CD4-positive, alpha-beta T cell treated with Interleukin-6 at 100 ng/mL for 8 hours (primary cell): ENCODE measurements at regions not wholly inside any gene's neighbourhood (a gene's known extent, or its start where the extent isn't known, plus 50 kb on each side); places are given as distances from the start of the nearest gene placed in this dataset.

Experiments
- DNase-seq: peaks from one replicate; pipeline ENCODE4 v3.0.0-alpha.2; 2020; ENCODE audit warnings: mixed read lengths, low spot score

- no peak for DNase-seq
These were observed 464.9 kb upstream of the RBMS3 start for GRCh38 chr3:28816017-28816416.

DNA sequence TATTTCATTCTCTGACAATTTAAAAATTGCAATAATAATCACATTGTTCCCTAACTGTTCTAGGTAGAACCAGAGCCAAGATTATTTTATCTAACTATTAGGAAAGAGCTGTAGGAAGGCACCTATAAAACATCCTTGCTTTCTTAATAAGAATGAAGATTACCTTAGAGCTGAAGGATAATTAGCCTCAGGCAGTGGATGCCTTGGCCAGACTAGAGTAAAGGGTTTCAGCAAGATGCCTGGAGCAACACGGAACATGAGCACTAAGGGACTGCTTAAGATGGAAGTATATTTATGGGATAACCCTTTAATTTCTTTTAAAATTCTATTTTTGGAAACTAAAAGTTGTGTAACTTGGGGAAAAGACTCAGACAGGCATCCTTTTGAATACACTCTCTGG lies 456.6 kb upstream of the RBMS3 start:
- DNase-seq, result no peak

DNA sequence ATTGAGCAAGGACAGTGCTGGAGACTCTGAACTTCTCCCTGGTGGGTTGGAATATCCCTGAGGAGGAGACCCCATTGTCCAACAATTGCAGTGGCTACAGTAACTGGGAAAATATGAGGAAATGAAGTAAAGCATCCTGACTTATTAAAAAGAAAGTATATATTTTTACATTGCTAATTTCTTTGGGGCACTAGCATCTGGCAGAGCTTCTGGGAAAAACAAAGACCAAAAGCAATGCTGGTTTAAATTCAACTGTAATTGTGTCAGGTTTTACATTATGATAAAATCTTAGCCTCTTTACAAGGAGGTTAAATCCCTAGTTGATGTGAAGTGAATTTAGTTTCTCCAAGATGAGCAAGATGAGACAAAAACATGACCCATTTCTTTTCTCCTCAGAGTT lies 454.0 kb upstream of the RBMS3 start:
- no peak for DNase-seq

DNA sequence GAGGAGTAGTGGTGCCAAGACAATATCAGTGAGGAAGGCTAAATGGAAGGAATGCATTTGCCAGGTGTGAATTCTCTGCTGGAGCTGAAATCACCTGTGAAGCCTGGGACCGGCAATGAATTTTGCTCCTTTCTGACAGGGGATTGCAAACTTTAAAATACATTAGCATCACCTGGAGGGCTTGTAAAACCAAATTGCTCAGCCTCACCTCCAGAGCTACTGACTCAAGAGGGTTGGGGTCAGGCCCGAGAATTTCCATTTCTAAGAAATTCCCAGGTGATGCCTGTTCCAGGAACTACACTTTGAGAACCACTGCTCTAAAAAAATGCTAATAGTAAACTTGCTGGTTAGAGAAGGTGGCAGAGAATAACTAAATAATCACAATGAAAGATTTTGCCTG lies 445.6 kb upstream of the RBMS3 start:
- DNase-seq, result no peak

DNA sequence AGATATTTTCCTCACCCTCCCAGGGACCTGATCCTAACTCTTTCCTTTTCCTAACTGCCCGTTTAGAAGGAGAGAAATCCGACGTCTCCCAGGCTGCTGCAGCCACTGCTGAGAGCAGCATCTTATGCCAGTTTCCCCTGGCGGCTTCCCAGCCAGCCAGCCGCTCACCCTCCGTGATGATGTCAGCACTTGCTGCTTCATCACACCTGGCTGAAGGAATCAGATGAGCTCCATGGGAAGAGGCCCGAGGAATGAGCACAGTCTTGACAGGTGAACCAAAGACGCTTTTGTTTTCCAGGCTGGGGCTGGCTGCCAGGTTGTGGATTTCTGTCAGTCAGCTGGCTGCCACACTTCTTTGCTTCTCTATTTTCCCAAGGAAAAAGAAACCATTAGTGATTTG lies 445.1 kb upstream of the RBMS3 start:
- DNase-seq, result no peak

GRCh38 chr3:28836199-28836598 lies 444.7 kb upstream of the RBMS3 start:
- DNase-seq, result no peak

- DNase-seq, result no peak
These were observed 439.9 kb upstream of the RBMS3 start for GRCh38 chr3:28840976-28841376.

DNA sequence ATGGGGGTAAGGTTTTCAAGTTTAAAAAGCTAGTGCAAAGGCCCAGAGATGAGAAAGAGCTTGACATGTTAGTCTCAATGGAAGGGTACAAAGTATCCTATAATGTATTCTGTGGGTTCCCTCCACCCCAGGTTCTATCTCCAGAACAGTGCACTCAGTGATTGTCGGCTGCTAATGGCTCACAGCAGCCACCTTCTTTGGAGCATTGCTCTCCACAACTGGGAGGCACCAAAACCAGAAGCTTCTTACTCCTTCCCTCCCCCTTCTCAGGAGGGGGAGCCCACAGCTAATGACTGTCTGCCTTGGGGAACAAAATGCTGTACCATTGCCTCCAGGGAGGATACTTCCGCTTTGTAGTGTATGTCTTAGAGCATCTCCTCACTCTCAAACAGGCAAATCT lies 439.4 kb upstream of the RBMS3 start:
- no peak for DNase-seq

- DNase-seq, result no peak
These were observed 436.4 kb upstream of the RBMS3 start for GRCh38 chr3:28844298-28845005.

DNA sequence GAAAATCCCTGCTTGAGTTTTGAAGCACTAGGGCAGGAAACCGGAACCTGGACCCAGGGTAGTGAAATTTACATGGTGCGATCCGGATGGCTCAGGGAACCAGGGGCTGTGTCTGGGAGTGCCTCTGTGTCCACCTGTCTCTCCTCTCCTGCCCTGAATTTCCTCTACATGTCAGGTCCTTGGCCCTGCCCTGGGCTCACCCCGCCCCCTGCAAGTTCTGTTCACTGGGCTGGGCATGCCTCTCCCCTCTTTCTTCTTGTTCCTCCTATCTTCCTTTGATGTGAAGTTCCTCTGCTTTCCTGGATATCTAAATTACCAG lies 435.9 kb upstream of the RBMS3 start:
- DNase-seq, result no peak

DNA sequence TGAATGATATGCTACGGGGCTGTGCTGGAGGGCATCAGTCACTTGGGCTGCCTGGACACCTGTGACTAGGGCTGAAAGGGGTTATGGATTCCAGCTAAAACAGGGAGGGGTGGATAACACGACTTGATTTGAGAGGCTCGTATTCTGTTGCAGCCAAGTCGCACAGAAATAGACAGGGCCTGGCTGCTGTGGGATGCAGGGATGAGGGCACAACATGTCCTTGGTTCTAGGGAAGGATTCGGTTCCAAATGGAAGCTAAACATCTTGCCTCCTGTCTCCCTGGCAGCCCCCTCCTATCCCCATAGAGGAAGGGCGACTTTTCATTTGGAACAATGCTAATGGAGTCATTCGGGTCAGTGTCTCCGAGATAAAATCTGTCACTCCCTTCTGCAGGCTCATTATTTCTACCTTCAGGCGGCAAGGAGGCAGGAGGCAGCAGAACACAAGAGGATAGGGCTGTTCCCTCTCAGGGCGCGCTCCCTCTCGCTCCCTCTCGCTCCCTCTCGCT lies 433.8 kb upstream of the RBMS3 start:
- DNase-seq, result no peak

GRCh38 chr3:28847736-28848135 lies 433.1 kb upstream of the RBMS3 start:
- no peak for DNase-seq

- no peak for DNase-seq
These were observed 430.7 kb upstream of the RBMS3 start for GRCh38 chr3:28850186-28850585.

GRCh38 chr3:28853830-28854229 lies 427.0 kb upstream of the RBMS3 start:
- DNase-seq, result no peak

DNA sequence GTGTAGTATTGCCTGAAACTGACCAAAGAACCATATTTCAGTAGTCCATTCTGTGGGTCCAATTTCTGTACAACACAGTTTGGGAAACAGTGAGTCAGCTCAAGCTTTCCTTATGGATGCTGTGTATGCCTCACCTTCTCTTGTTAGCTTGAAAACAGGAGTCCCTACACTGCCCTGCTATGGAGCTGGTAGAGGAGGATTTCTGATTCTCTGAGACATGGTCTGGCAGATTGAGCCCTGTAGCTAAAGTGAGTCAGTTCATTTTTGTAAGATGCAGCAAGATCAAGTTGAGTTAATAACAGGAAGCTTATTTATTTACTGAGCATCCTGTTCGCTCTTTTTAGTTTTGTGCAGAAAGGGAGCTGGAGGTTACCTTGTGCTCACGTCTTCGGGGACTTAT lies 424.1 kb upstream of the RBMS3 start:
- DNase-seq, result no peak

DNA sequence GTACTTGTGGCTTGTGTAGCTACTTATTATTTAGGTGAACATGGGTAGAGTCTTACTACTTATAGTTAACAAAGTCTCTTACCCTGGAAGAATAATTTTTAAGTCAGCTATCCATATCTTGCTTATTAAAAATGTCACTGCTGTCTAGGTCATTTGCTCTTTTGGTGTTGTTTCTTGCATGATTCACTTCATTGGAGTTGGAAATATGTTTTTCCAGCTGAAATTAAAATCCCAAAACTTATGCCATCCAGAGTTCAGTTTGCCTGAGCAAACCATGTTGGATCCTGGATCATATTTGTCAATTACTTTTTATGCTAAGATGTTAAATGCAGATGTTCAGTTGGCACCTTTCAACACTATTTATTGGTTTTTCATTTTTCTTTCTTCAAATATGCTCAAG lies 421.0 kb upstream of the RBMS3 start:
- DNase-seq, result no peak

DNA sequence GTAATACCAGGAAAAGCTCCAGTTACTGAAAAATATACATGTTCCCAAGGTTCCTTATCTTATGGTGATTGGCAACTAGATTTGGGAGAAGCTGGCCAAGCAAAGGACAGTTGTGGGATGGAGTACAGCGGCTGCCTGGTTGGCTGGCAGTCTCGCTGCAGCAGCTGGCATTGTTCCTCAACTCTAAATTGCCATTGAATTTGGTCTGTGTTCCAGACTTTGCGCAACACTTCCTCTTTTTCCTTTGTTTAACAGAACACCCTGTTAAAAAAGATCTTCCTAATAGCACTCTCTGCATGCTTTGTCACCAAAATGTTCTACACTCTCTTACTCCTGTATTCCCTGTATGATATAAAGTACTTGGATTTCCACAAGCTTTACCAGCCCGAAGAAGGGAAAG lies 420.6 kb upstream of the RBMS3 start:
- DNase-seq, result no peak

DNA sequence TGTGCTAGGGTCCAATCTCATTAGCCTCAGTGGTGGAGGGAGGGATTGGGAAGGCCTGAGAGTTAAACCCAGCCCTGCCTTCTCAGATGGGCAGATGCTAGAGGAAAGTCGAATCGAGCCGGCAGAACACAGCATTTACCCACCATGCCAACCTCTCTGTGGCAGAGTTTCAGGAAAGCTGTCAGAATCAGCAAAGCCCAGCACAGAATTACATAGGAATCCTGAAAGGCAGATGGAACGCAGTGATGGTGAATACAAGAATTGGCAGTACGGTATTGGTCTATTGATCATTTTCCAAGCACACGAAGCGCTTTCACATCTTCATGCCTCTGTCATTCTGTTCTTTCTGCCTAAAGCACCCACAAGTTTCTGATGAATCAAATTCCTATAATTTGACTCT lies 417.7 kb upstream of the RBMS3 start:
- DNase-seq, result no peak

GRCh38 chr3:28867836-28868235 lies 413.0 kb upstream of the RBMS3 start:
- DNase-seq, result no peak

DNA sequence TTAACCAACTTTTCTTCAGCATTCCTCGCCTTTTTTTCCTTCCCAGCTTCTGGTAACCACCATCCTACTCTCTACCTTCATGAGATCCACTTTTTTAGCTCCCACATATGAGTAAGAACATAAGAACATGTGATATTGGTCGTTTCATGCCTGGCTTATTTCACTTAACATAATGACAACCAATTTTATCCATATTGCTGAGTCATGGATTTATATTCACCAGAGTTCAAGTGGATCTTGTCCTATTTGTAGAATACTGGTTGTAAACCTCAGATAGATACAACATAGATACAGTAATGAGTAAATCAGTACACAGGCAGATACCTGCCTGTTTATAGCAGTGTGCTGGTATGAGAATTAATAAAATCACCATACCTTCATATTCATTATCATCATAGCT lies 412.0 kb upstream of the RBMS3 start:
- DNase-seq, result no peak

- no peak for DNase-seq
These were observed 403.0 kb upstream of the RBMS3 start for GRCh38 chr3:28877912-28878311.

GRCh38 chr3:28890373-28890772 lies 390.5 kb upstream of the RBMS3 start:
- no peak for DNase-seq

DNA sequence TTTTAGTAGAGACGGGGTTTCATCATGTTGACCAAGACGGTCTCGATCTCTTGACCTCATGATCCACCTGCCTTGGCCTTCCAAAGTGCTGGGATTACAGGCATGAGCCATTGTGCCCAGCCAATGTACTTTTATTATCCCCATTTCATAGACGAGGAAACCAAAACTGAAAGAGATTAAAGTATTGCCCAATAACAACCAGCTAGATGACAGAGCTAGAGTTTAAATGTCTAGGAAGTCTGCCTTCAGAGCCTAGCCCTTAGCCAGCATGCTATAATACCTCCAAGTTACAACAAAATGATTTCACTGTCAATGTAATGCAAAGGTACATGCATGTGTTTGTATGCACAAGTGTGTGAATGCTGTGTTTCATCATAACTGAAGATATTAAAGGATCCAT lies 389.4 kb upstream of the RBMS3 start:
- DNase-seq, result no peak

DNA sequence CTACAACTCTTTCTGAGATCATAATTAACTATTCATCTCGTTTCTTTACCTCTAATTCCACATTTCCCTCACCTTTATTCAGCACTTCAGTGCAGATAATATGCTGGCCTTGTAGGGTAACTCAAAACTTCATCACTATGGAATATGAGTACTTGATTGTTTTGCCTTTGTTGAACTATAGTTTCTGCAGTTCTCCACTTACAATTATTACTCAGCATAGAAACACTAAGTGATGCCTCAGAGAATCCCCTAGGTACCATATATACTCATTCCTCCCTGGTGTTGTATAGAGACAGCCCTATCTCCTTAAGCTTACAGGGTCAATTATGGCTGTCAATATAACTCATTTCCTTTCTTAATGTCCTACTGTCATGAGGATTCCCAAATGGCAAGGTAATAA lies 380.6 kb upstream of the RBMS3 start:
- no peak for DNase-seq

GRCh38 chr3:28901018-28901417 lies 379.9 kb upstream of the RBMS3 start:
- DNase-seq, result no peak
